GM18505 (cell line): ENCODE measurements at regions not wholly inside any gene's neighbourhood (a gene's known extent, or its start where the extent isn't known, plus 50 kb on each side); places are given as distances from the start of the nearest gene placed in this dataset.
"Not testable (repeated sequence)": the region's sequence is repeated elsewhere in the genome, so short reads cannot be mapped to it uniquely, and the experiment has no call there.

Experiments used
- ATAC-seq: cut with Tn5 transposase; IDR thresholded peaks from one replicate; pipeline ENCODE4 v1.9.1; 2021; ENCODE audit not compliant: unreplicated experiment
- POLR2A ChIP-seq: IDR thresholded peaks from 4 replicates; pipeline ENCODE4 v1.6.1; 2011; ENCODE audit warnings: borderline replicate concordance; ENCODE audit not compliant: insufficient read depth, insufficient read length; ENCODE audit errors: extremely low read depth

DNA sequence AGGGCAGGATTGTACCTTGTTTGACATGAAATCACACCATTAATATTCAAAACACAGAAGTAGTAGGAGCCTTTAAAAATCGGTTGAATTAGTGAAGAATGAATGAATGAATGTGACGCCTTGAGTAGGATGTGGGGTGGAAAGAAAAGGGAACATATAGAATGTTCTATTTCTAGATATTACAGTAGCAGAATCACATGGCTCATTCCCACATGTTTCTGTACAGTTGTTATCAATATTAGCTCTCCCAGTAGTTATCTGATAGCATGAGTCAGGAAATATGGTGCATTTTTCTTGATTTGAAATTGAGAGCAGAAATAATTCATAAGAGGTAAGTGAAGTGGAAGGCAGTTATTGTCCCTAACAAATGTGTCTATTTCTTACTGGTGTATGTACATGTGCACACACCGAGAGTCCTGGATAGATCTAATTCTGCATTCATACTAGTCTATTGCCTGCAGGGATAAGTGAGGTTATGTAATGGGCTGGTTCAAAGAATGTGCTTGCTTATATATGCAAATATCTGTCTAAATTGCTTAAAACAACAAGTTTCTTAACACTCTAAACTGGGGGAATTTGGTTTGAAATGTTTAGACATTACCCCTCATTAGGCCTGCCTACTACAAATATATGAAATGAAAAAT lies 245.4 kb downstream of the EFCAB11 start:
- TF ChIP-seq POLR2A = no peak
- no peak for ATAC-seq

DNA sequence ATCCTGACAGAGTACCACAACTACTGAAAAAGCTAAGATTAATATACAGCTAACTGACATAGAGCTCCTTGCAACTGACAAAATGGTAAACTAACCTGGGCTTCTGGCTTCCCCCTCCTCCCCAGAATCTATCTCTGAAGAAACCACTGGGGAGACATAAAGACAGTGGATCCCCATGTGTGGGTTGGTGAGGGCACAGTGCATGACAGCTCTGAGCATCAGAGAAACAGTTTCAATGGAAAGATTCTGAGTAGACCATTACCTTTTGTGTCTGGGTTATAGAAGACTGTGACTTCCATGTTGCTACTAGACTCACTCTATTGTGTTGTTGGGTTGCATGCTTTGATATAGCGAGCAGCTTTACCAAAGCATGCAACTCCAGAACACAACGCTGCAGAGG lies 247.4 kb downstream of the EFCAB11 start:
- no peak for TF ChIP-seq POLR2A
- ATAC-seq = no peak

DNA sequence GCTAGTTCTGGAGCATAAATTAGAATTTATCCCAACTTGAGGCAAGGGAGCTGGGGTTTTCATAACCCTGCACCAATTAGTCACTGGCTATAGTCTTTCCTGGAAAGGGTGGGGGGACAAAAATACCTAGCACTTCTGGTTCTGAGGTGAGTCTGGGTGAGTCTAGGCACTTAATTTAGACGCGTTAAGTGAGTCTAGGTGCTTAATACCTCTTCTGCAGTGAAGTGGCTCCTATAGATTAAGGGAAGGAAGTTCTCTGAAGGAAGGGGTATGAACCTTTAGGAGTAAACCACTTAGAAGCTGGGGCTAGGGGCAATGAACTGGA lies 251.7 kb downstream of the EFCAB11 start:
- TF ChIP-seq POLR2A = no peak
- ATAC-seq = no peak

- TF ChIP-seq POLR2A = no peak
- ATAC-seq = no peak
These were observed 252.3 kb downstream of the EFCAB11 start for GRCh38 chr14:89702073-89702875.

- peak; percentile 76 for ATAC-seq
- no peak for TF ChIP-seq POLR2A
These were observed 253.1 kb downstream of the EFCAB11 start for GRCh38 chr14:89701211-89702043.

GRCh38 chr14:89700801-89701200 lies 253.7 kb downstream of the EFCAB11 start:
- no peak for ATAC-seq
- no peak for TF ChIP-seq POLR2A

DNA sequence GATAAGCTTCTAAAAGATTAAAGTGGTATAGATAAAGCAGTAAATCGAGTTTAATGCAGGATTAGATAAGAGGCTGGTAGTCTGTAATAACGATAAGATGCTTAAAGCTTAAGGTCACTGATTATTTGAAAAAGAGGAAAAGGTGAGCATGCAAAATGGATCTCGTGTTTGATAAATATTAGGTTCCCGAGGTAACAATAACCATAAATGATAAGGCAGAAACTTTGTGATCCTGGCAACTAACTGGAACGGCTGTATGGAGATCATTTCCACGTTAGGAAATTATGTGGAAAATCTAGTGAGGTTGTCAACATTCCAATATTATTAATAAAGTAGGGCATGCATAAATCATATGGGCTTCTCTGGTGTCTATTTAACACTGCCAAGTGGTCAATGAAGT lies 255.5 kb downstream of the EFCAB11 start:
- no peak for ATAC-seq
- no peak for TF ChIP-seq POLR2A

DNA sequence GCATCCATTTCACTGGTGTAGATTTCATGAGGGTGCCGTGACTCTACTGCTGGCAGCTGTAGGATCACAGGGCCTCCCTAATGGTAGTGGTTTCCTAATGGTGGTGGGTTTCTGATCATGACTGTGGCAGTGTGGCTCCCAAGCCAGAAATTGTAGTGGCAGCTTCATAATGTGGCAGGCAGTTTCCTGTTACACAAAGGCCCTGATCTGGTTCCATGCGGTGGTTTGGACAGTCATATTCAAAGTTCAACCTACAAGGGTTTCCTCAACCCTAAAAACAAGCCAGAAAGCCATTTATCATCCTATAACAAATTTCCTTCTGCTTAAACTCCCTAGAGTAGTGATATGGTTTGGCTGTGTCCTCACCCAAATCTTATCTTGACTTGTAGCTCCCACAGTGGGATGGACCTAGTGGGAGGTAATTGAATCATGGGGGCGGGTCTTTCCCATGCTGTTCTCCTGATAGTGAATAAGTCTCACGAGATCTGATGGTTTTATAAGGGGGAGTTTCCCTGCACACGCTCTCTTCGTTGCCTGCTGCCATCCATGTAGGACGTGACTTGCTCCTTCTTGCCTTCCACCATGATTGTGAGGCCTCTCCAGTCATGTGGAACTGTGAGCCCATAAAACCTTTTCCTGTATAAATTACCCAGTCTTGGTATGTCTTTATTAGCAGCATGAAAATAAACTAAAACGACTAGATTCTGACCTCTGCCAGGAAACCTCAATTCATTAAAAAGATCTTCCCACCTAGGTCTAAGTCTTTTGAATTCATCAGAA lies 257.1 kb downstream of the EFCAB11 start:
- no peak for TF ChIP-seq POLR2A
- ATAC-seq = no peak

GRCh38 chr14:89695846-89696245 lies 258.7 kb downstream of the EFCAB11 start:
- TF ChIP-seq POLR2A = no peak
- no peak for ATAC-seq

- TF ChIP-seq POLR2A = no peak
- ATAC-seq = no peak
These were observed 264.4 kb downstream of the EFCAB11 start for GRCh38 chr14:89690139-89690538.

GRCh38 chr14:89689711-89690110 lies 264.8 kb downstream of the EFCAB11 start:
- not testable (repeated sequence) for ATAC-seq

GRCh38 chr14:89688507-89689211 lies 265.9 kb downstream of the EFCAB11 start:
- TF ChIP-seq POLR2A = no peak
- ATAC-seq = no peak

GRCh38 chr14:89687129-89687528 lies 267.4 kb downstream of the EFCAB11 start:
- not testable (repeated sequence) for ATAC-seq

GRCh38 chr14:89684139-89684538 lies 267.1 kb upstream of the FOXN3 start:
- TF ChIP-seq POLR2A = no peak
- ATAC-seq = no peak
